ENCODE measurements at regions not wholly inside any gene's neighbourhood (a gene's known extent, or its start where the extent isn't known, plus 50 kb on each side); places are given as distances from the start of the nearest gene placed in this dataset.

DNA sequence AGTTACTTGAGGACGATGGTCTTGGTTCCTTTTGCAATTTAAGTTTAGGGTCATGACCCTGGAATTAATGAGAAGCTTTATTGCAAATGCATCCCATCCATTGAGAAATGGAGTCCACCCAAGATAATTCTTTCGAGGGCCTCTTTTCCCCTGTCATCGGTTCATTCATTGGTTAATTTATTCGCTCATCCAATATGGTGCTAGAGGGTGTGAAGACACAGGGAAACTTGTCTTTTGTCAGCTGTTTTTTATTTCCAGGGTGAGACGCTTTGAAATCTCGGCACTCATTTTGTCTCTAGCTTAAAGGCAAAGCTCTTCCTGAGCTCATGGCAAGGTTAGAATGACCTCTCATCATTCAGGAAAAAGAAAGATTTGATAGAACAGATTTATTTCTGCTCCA is 464.2 kb upstream of the EEF2KMT start:
- WGBS, 2 donors: 79 to 85% methylated on average over 6 of the region's 6 CpGs
- DNase-seq: no peak
- intact Hi-C loops (cut with DNase I; ENCODE audit: low total_unique reads): no loop called here
- H3K36me3 ChIP-seq (ENCODE audit: low read depth, missing control alignments): no peaks in the 10 kb centered on the region
- H3K4me1 ChIP-seq: no peaks in the 10 kb centered on the region
- no peak for TF ChIP-seq CTCF (IDR thresholded peaks at IDR 0.05)
- TF ChIP-seq POLR2A (IDR thresholded peaks at IDR 0.05): no peak
- H3K4me3 ChIP-seq: no peak overlapping the region
- no peaks in the 10 kb centered on the region for H3K27me3 ChIP-seq
- H3K27ac ChIP-seq: no peak overlapping the region
- no peaks in the 10 kb centered on the region for H3K9me3 ChIP-seq

GRCh38 chr16:5560084-5560483 is 462.5 kb upstream of the EEF2KMT start:
- WGBS, 2 donors: 97 to 100% methylated on average over 1 to 2 of the region's 2 CpGs
- no peaks in the 10 kb centered on the region for H3K9me3 ChIP-seq
- intact Hi-C loops (cut with DNase I; ENCODE audit: low total_unique reads): no loop called here

GRCh38 chr16:5557966-5558365 is 460.4 kb upstream of the EEF2KMT start:
- no peaks in the 10 kb centered on the region for H3K4me1 ChIP-seq
- no peaks in the 10 kb centered on the region for H3K27me3 ChIP-seq
- no peaks in the 10 kb centered on the region for H3K36me3 ChIP-seq (ENCODE audit: low read depth, missing control alignments)
- H3K9me3 ChIP-seq: no peaks in the 10 kb centered on the region
- WGBS, 2 donors: 40 to 54% methylated on average over 9 of the region's 9 CpGs
- H3K27ac ChIP-seq: no peak overlapping the region
- DNase-seq: no peak
- intact Hi-C loops (cut with DNase I; ENCODE audit: low total_unique reads): no loop called here
- H3K4me3 ChIP-seq: no peak overlapping the region
- TF ChIP-seq POLR2A (IDR thresholded peaks at IDR 0.05) (no peak), CTCF (IDR thresholded peaks at IDR 0.05) (no peak)

More at GRCh38 chr16:5560084-5560483, 462.5 kb upstream of the EEF2KMT start:
- no peak for DNase-seq
- Histone ChIP-seq H3K4me1 (no peaks in the 10 kb centered on the region), H3K4me3 (no peak overlapping the region), H3K27me3 (no peaks in the 10 kb centered on the region), H3K27ac (no peak overlapping the region), H3K36me3 (ENCODE audit: low read depth, missing control alignments) (no peaks in the 10 kb centered on the region)
- TF ChIP-seq CTCF (IDR thresholded peaks at IDR 0.05): no peak
- TF ChIP-seq POLR2A (IDR thresholded peaks at IDR 0.05): no peak

- TF ChIP-seq POLR2A (IDR thresholded peaks at IDR 0.05): no peak
- TF ChIP-seq CTCF (IDR thresholded peaks at IDR 0.05): no peak
- H3K4me3 ChIP-seq: no peak overlapping the region
- intact Hi-C loops (cut with DNase I; ENCODE audit: low total_unique reads): no loop called here
- DNase-seq: no peak
- no peaks in the 10 kb centered on the region for H3K9me3 ChIP-seq
- H3K27me3 ChIP-seq: no peaks in the 10 kb centered on the region
- no peak overlapping the region for H3K27ac ChIP-seq
- H3K36me3 ChIP-seq (ENCODE audit: low read depth, missing control alignments): no peaks in the 10 kb centered on the region
- H3K4me1 ChIP-seq: no peaks in the 10 kb centered on the region
- 87 to 93% methylated on average over 3 of the region's 3 CpGs for WGBS, 2 donors
These were observed 459.9 kb upstream of the EEF2KMT start for GRCh38 chr16:5557448-5557847.

- WGBS, 2 donors: 72 to 75% methylated on average over 13 of the region's 13 CpGs
- no peaks in the 10 kb centered on the region for H3K27me3 ChIP-seq
- no peaks in the 10 kb centered on the region for H3K4me1 ChIP-seq
- H3K4me3 ChIP-seq: no peak overlapping the region
- TF ChIP-seq CTCF (IDR thresholded peaks at IDR 0.05): no peak
- no peak for TF ChIP-seq POLR2A (IDR thresholded peaks at IDR 0.05)
- no peak overlapping the region for H3K27ac ChIP-seq
- intact Hi-C loops (cut with DNase I; ENCODE audit: low total_unique reads): no loop called here
- H3K9me3 ChIP-seq: no peaks in the 10 kb centered on the region
- no peaks in the 10 kb centered on the region for H3K36me3 ChIP-seq (ENCODE audit: low read depth, missing control alignments)
- no peak for DNase-seq
These were observed 458.7 kb upstream of the EEF2KMT start for GRCh38 chr16:5556158-5556810.
